HG02852 (cell line): ENCODE measurements at regions not wholly inside any gene's neighbourhood (a gene's known extent, or its start where the extent isn't known, plus 50 kb on each side); places are given as distances from the start of the nearest gene placed in this dataset.
"Not testable (repeated sequence)": the region's sequence is repeated elsewhere in the genome, so short reads cannot be mapped to it uniquely, and the experiment has no call there.

Experiments
- ATAC-seq: cut with Tn5 transposase; IDR thresholded peaks from one replicate; pipeline ENCODE4 v1.9.1; 2021; ENCODE audit warnings: mild to moderate bottlenecking, moderate library complexity; ENCODE audit not compliant: unreplicated experiment

DNA sequence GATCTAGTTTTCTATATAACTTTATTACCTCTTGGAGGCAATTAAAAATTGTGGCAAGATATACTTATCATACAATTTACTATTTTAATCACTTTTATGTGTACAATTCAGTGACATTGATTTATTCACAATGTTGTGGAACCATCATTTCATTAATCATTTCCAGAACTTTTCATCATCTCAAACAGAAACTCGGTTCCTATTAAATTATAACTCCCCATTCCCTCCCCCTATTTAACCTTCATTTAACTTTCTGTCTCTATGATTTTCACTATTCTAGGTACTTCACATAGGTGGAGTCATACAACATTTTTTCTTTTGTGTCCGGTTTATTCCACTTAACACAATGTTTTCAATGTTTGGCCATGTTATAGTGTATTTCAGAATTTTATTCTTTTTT, 252.8 kb downstream of the REEP3 start:
- ATAC-seq, result no peak

DNA sequence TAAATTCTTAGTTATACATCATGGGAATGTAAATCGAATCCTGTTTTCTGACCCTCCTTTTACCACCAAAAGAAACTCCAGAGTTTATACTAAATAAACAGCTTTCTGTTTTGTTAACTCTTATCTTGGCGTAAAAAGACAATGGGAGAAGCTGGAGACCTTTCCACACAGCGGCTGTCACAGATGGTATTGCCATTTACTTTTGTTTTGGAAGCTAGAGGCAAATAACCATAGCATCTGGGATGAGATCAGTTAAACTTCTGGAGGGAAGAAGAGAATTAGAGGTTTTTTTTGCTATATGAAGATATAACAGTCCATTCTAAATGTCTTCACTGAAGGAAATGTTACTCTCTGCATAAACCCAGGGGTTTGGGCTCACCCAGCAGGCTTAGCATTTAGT, 258.9 kb downstream of the REEP3 start:
- ATAC-seq, result no peak

- no peak for ATAC-seq
Measured at GRCh38 chr10:63781226-63781625, 260.0 kb downstream of the REEP3 start.

DNA sequence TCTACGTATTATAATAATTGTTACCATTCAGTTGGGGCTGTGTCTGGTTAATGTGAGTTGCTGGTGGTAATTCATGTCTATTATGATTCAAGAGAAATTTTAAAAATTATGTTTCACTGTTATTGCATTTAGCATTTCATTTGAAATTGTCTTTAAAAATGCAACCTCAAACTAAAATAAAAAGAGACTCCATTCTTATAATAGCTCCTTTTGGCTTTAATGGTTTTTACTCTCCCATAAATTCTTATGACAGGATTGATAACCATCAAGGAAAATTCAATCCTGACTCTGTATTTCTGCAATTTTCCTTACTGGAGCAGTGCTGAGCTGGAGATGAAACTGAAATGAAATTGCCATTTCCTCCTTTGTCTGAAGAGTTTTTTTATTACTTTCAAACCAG, 262.7 kb downstream of the REEP3 start:
- no peak for ATAC-seq

DNA sequence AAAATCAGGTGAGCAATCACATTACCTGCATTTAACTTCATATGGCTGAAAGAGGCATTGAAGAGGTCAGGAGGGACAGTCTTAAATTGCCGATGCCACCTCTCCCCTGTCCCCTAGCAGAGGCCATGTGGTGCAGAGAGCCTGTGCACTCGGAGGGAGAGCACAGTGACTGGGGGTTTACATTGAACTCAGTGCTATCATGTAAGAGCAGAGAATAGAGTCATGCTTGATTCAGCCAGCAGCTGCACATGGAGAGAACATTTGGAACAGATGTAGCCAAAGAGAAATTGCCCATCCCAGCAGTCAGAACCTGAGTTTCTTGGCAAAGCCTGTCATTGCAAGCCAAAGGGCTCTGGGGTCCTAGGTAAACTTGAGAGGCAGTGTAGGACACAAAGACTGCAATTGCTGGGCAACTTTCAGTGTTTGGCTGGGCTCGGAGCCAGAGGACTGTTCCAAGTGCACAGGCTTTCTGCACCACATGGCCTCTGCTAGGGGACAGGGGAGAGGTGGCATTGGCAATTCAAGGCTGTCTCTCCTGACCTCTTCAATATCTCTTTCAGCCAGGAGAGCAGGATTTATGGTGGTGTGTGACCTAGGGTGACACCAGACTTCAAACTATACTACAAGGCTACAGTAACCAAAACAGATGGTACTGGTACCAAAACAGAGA, 267.1 kb downstream of the REEP3 start:
- no peak for ATAC-seq

- no peak for ATAC-seq
Measured at GRCh38 chr10:63795094-63795860, 274.1 kb downstream of the REEP3 start.

- ATAC-seq, result no peak
Measured at GRCh38 chr10:63798599-63799498, 277.6 kb downstream of the REEP3 start.

DNA sequence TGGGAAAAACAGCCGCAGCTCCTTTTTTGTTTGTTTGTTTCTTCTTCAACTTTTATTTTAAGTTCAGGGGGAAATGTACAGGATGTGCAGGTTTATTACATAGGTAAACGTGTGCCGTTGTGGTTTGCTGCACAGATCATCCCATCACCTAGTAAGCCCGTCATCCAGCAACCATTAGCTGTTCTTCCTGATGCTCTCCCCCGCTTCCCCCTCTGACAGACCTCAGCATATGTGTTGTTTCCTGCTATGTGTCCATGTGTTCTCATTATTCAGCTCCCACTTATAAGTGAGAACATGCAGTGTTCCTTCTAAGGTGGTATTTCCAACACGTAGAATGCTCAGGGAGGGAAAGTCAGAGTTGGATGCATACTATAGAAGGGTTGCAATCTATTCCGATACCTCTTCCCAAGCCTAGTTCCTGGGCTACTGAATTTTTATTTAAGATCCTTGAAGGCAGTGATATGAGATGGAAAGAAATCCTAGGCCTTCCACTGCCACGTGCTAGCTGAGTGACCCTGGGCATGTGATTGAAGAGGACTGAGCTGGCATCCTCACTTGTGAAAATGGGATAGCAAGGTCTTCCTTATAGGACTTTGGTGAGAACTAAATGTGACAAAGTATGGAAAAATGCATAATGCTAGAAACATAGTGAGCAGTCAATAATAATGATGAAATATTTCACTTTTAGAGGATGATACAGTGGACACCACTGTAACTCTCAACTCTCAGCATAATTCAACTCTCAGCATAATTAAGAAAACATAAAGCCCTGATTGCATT, 278.5 kb downstream of the REEP3 start:
- no peak for ATAC-seq

GRCh38 chr10:63801166-63801565, 280.0 kb downstream of the REEP3 start:
- no peak for ATAC-seq

- ATAC-seq, result no peak
Measured at GRCh38 chr10:63806330-63806729, 285.1 kb downstream of the REEP3 start.

GRCh38 chr10:63812501-63812900, 291.3 kb downstream of the REEP3 start:
- ATAC-seq, result no peak

DNA sequence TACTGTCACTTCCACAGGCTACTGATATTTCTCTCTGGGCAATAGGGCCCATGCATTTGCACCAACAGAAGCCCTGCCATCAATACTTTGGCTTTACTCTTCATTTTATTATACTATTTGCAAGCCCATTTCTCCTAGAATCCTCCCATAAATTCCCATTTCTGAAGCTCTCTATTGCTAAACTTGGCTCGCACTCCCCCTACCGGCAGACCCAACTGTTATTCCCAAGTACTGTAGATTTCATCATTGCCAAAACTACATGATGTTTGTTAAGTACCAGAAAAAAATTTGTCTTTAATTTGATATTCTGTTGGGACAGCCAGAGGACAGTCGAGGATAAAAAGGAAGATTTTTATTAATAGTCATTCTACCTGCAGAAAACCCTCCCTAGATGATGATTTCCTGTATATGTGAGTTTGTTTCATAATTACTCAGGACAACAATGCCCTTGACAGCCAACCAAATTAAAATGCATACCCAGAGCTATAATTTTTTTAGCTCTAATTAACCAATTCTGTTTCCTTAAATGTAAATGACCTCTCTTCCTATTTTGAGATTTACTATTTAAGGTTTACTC, 298.6 kb downstream of the REEP3 start:
- no peak for ATAC-seq

- no peak for ATAC-seq
Measured at GRCh38 chr10:63822496-63822895, 301.3 kb downstream of the REEP3 start.

DNA sequence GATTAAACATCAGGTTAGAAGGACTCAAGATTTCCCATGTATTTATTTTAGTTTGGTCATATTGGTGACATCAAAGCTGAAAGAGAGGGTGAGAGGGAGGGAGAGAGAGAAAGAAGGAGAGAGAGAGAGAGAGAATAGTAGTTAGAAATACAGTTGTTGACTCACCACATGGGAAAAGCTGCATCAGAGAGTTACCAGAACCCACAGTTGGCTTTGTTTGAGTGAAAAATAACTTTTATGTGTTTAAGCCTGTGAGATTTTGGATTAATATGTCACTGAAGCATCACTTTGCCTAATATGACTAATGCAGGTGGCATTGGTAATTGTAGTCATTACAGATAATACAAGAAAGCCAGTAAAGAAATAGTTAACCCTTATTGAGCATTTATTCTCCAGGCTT, 303.9 kb downstream of the REEP3 start:
- no peak for ATAC-seq

DNA sequence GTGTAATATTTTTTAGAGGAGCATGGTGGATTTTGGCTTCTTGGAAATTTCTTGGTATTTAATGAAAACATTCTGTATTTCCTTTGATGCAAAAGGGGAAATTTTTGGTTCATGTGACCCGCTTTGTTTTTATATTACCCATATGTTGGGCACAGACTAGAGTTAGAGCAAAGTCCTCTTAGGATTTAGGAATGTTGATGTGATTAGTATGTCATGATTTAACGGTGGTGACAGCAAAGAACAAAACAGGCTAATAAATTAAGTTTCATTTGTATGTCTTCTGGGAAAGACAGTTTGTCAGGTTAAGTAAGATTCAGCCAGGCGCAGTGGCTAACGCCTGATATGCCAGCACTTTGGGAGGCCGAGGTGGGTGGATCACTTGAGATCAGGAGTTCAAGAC, 304.6 kb downstream of the REEP3 start:
- no peak for ATAC-seq

DNA sequence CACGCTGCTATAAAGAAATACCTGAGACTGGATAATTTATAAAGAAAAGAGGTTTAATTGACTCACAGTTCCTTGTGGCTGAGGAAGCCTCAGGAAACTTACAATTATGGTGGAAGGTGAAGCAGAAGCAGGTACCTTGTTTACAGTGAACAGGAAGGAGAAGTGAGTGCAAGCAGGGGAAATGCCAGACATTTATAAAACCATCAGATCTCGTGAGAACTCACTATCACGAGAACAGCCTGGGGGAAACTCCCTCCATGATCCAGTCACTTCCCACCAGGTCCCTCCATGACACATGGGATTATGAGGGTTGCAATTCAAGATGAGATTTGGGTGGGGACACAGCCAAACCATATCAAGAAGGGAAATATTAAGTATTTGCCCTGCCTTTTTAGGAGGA, 305.8 kb downstream of the REEP3 start:
- not testable (repeated sequence) for ATAC-seq

- no peak for ATAC-seq
Measured at GRCh38 chr10:63829020-63829419, 307.8 kb downstream of the REEP3 start.

- no peak for ATAC-seq
Measured at GRCh38 chr10:63829573-63830149, 308.5 kb downstream of the REEP3 start.

DNA sequence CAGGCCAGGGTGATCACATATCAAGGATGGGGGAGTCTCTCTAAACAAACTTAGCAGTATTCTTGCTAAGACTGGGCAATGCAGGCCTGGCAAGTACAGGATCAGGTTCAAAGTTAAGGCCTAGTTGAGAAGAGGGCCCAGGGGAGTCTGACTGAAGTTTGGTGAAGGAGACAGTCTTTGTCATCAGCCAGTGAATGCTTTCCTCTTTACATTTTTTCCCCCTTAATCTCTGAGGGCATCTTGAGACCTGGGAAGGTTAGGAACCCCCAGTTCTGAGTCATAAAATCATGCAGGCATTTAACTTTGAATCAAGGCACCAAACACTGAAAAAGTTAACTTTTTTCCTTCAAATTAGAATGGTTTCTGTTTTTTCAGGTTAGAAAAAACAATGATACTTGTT, 311.5 kb downstream of the REEP3 start:
- no peak for ATAC-seq

DNA sequence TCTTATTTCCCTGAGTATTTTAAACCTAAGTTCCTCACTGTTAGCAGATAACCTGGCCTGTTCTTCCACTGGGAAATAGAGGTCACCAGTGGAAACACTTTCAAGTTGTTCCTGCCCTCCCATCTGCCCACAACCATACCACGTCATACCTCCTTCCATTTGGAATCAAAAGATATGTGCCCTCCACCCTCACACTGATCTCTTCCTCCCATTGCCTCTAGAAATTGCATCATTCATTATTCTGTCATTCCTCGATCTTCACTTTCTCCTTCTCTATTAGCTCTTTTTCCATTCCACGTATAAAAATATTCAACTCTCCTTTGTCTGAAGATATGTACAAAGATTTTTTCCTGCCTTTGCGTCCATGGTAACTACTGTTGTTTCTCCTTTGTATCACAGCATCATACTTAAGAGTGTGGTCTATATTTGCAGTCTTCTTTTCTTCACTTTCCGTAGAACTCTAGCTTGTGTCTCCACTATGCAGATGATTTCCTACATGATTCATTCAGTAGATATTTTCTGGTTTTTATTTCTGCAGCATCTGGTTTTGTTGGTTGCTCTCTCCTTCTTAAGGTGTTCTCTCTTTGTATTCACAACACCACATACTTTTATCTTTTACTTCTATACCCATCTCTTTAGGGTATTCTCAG, 312.3 kb downstream of the REEP3 start:
- ATAC-seq, result no peak
